K562 (cell line): ENCODE measurements at regions not wholly inside any gene's neighbourhood (a gene's known extent, or its start where the extent isn't known, plus 50 kb on each side); places are given as distances from the start of the nearest gene placed in this dataset.

Source experiments
- ATF6 ChIP-seq: sonication (generic); formaldehyde crosslinking; IDR thresholded peaks from 2 replicates; pipeline ENCODE4 v1.4.0; 2020; ENCODE audit warnings: mild to moderate bottlenecking, missing genetic modification reagents
- BRF2 ChIP-seq: IDR thresholded peaks from 3 replicates; pipeline ENCODE4 v1.6.1; 2011; ENCODE audit warnings: borderline replicate concordance, mild to moderate bottlenecking; ENCODE audit not compliant: insufficient read length, insufficient read depth
- CC2D1A ChIP-seq: fragments of 450-650 bp; IDR thresholded peaks from 2 replicates; pipeline ENCODE4 v1.6.1; 2017; ENCODE audit warnings: mild to moderate bottlenecking
- CREB3 ChIP-seq: fragments of 450-650 bp; conservative IDR thresholded peaks from 2 replicates; pipeline ENCODE4 v1.6.1; 2016; ENCODE audit warnings: missing genetic modification characterization, low read depth, mild to moderate bottlenecking, missing compliant biosample characterization, moderate library complexity
- FOXK2 ChIP-seq, 2 experiments: fragments of 450-650 bp; IDR thresholded peaks in 1 of 2; conservative IDR thresholded peaks in 1 of 2; 2 replicates each; pipeline ENCODE4 v1.6.1; 2016; ENCODE audit warnings: low read depth in 2 of 2, mild to moderate bottlenecking in 1 of 2
- LARP7 ChIP-seq: fragments of 450-650 bp; IDR thresholded peaks from 2 replicates; pipeline ENCODE4 v1.6.1; 2016
- RCOR1 ChIP-seq, 2 experiments: IDR thresholded peaks; 2 replicates each; pipeline ENCODE4 v1.6.1; 2012; ENCODE audit warnings: low read depth in 2 of 2, low read length in 2 of 2, borderline replicate concordance in 1 of 2, improper control_type of control experiment in 1 of 2
- REST ChIP-seq, 2 experiments: fragments of 450-650 bp; formaldehyde crosslinking in 1 of 2; IDR thresholded peaks; 2 replicates each; pipeline versions ENCODE4 v1.4.0 to v1.6.1; 2014 to 2020; ENCODE audit warnings: mild to moderate bottlenecking in 2 of 2, borderline replicate concordance in 1 of 2, low read depth in 1 of 2
- SIN3A ChIP-seq, 2 experiments: fragments of 150-350 bp in 1 of 2; IDR thresholded peaks; 2 replicates each; pipeline ENCODE4 v1.6.1; 2011 to 2016; ENCODE audit warnings: borderline replicate concordance in 2 of 2, low read depth in 2 of 2, low read length in 2 of 2, mild to moderate bottlenecking in 2 of 2, moderate library complexity in 2 of 2; ENCODE audit not compliant: control insufficient read depth in 1 of 2
- SMARCA4 ChIP-seq: fragments of 450-650 bp; IDR thresholded peaks from 2 replicates; pipeline ENCODE4 v1.6.1; 2016
- SMC3 ChIP-seq: conservative IDR thresholded peaks from 2 replicates; pipeline ENCODE4 v1.6.1; 2011; ENCODE audit warnings: low read depth, low read length, improper control_type of control experiment; ENCODE audit not compliant: insufficient read depth
- TEAD2 ChIP-seq: fragments of 450-650 bp; IDR thresholded peaks from 2 replicates; pipeline ENCODE4 v1.6.1; 2016; ENCODE audit warnings: missing genetic modification characterization, control low read depth, missing compliant biosample characterization
- ZNF24 ChIP-seq: fragments of 450-650 bp; IDR thresholded peaks from 2 replicates; pipeline ENCODE4 v1.6.1; 2016

GRCh38 chr15:79602180-79602579 is 170.0 kb downstream of the MINAR1 start:
- no peak for TF ChIP-seq BRF2
- TF ChIP-seq FOXK2 (conservative IDR thresholded peaks at IDR 0.05 in 1 of 2, IDR thresholded peaks at IDR 0.05 in 1 of 2; ENCODE audit: low read depth in 2 of 2), result no peak
- no peak for TF ChIP-seq CC2D1A
- no peak for TF ChIP-seq LARP7
- no peak for TF ChIP-seq SMARCA4
- TF ChIP-seq TEAD2 (tag), result no peak
- no peak for TF ChIP-seq ZNF24
- no peak for TF ChIP-seq CREB3 (tag)
- no peak for TF ChIP-seq REST (IDR thresholded peaks at IDR 0.05; ENCODE audit: borderline replicate concordance)
- TF ChIP-seq REST (CRISPR knock-in tag; IDR thresholded peaks at IDR 0.05; ENCODE audit: low read depth), result no peak
- no peak for TF ChIP-seq RCOR1 (IDR thresholded peaks at IDR 0.05; ENCODE audit: borderline replicate concordance in 1 of 2, low read depth in 2 of 2, low read length in 2 of 2)
- no peak for TF ChIP-seq SMC3
- no peak for TF ChIP-seq ATF6 (CRISPR knock-in tag)
- TF ChIP-seq SIN3A (IDR thresholded peaks at IDR 0.05; ENCODE audit: borderline replicate concordance in 2 of 2, control insufficient read depth in 1 of 2, low read depth in 2 of 2, low read length in 2 of 2), result no peak
